Hematopoietic multipotent progenitor cell treated with erythropoietin and hydrocortisone succinate and interleukin-3 and kit ligand, for 6 days (in vitro differentiated cells): ENCODE measurements at regions not wholly inside any gene's neighbourhood (a gene's known extent, or its start where the extent isn't known, plus 50 kb on each side); places are given as distances from the start of the nearest gene placed in this dataset.
A peak's percentile ranks its signal among the peaks of the same experiment; 100 is the strongest.
"Not testable (repeated sequence)": the region's sequence is repeated elsewhere in the genome, so short reads cannot be mapped to it uniquely, and the experiment has no call there.

Experiments used
- DNase-seq: peaks from one replicate; pipeline ENCODE4 v3.0.0-alpha.2; 2015

DNA sequence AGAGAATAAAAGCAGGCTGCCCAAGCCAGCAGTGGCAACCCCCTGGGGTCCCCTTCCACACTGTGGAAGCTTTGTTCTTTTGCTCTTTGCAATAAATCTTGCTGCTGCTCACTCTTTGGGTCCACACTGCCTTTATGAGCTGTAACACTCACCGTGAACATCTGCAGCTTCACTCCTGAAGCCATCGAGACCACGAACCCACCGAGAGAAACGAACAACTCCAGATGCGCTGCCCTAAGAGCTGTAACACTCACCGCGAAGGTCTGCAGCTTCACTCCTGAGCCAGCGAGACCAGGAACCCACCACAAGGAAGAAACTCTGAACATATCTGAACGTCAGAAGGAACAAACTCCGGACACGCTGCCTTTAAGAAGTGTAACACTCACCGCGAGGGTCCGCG is 1252.9 kb downstream of the STIM2 start:
- not testable (repeated sequence) for DNase-seq

DNA sequence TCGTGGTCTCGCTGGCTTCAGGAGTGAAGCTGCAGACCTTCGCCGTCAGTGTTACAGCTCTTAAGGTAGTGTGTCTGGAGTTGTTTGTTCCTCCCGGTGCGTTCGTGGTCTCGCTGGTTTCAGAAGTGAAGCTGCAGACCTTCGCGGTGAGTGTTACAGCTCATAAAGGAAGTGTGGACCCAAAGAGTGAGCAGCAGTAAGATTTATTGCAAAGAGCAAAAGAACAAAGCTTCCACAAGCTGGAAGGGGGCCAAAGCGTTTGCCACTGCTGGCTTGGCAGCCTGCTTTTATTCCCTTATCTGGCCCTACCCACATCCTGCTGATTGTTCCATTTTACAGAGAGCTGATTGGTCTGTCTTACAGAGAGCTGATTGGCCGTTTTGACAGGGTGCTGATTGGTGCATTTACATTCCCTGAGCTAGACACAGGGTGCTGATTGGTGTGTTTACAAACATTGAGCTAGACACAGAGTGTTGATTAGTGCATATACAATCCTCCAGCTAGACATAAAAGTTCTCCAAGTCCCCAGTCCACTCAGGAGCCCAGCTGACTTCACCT is 1256.0 kb downstream of the STIM2 start:
- peak; percentile 1 for DNase-seq

DNA sequence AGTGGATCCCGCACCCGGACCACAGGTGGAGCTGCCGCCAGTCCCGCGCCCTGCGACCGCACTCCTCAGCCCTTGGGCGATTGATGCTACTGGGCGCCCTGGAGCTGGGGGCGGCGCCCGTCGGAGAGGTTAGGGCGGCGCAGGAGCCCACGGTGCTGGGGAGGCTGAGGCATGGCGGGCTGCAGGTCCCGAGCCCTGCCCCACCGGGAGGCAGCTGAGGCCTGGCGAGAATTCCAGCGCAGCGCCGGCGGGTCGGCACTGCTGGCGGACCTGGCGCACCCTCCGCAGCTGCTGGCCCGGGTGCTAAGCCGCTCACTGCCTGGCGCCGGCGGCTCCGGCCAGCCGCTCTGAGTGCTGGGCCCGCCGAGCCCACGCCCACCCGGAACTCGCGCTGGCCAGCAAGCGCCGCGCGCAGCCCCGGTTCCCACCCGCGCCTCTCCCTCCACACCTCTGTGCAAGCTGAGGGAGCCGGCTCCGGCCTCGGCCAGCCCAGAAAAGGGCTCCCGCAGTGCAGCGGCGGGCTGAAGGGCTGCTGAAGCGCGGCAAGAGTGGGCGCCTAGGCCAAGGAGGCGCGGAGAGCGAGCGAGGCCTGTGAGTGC is 1256.5 kb downstream of the STIM2 start:
- DNase-seq: no peak

DNA sequence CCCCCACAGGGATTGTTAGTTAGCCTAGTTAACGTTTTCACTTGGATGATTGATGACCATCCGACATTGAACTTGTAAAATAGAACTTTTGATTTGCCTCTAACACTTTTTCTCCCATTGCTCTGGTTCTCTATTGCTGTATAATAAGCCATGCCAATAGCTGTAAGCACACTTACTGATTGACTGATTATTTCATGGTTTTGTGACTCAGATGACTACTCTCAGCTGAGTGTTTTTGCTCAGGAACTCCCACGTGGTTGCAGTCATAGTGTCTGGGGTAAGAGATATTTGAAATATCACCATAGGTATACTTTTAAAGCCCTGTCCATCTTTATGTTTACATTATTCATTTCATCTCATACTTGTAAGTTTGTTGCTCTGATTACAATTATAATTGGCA is 1285.5 kb downstream of the STIM2 start:
- DNase-seq: no peak

DNA sequence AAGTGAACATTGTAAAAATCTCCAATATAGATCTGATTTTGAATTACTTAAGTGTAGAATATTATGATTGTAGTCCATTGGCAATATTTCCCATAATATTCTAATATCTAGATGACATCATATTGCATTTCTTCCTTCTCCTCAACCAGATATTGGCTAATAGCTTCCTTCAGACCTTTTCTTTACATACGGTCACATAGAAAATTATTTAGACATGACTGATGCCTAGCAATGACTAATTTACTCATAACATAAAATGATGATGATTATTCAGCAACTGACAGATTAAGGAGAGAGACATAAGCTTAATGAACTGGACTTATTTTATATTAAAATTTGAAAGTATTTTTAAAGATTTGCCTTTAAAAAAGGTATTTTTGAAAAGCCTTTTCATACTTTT is 1287.6 kb downstream of the STIM2 start:
- DNase-seq: no peak

DNA sequence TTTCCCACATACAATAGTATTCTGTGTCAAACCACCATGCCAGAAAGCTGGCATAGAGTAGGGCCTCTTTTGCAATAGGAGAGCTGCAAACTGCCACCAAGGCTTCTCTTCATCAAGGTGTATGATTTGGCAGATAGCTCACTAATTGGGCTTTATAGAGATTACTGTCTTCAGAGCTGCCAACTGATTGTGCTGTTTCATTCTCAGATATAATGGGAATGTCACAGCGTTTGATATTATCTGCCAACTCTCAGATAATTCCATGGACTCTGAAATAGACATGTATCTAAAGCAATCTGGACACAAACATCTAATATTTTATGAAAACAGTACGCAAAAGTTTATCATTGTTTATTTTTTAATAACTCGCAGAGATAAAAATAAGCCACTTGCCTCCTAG is 1289.1 kb downstream of the STIM2 start:
- no peak for DNase-seq

DNA sequence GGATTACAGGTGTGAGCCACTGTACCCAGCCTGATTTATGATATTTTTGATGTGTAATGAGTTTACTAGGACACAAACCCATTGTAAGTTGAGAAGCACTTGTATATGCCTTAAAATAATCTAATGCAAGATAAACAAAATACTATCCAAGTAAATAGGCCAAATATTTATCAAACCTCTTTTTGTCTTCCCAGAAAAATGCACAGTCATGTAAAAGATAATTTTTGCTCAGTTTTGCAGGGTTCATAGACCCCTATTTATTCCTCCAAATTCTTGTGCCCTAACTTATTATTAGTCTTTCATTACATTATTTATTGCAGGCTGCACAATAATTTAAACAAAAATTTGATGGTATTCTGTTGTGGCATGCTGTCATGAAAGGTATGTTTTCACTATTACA is 1290.7 kb downstream of the STIM2 start:
- DNase-seq: no peak

DNA sequence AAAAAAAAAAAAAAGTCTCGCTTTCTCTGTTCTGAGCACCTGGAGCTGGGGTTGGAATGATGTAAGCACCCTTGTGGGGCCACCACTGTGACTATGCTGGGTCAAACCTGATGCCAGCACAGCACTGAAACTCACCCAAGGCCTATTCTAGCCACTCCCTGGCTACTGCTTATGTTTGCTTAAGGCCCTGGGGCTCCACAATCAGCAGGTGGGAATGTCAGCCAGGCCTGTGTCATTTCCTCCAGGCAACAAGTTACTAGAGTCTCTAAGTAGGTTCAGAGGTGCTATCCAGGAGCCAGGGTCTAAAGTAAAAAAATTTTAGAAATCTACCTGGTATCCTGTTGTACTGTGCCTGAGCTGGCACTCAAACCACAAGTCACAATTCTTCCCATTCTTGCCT is 1306.8 kb downstream of the STIM2 start:
- no peak for DNase-seq

DNA sequence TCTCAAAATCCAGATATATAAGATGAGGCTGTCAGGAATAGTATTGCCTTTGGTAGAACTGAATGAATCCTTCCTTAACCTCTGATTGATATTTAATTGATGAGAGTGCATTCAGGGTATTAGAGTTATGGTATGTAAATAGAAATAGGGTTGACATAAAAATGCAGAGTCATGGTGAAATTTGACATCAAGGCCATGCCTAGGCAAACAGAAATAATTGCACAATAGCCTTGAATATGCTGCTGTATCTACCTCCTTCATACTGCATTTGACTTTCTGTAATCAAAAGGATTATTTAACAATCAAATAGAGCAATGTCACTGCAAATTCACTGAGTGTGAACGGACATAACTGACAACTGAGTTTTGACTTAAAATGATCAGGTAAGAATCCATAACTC is 1316.3 kb downstream of the STIM2 start:
- no peak for DNase-seq

DNA sequence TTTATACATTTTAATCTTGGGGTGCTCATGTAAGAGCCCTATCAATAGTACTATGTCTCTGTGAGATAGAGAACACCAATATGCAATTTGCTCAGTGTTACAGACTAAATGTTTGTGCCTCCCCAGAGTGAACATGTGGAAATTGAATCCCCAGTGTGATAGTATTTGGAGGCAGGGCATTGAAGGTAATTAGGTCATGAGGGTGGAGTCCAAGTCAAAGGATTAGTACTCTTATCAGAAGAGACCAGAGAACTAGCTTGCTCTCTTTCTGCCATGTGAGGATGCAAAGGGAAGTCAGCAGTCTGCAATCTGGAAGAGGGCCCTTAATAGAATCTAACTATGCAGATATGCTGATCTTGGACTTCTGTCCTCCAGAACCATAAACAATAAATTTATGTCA is 1317.0 kb downstream of the STIM2 start:
- DNase-seq: peak; percentile 8

DNA sequence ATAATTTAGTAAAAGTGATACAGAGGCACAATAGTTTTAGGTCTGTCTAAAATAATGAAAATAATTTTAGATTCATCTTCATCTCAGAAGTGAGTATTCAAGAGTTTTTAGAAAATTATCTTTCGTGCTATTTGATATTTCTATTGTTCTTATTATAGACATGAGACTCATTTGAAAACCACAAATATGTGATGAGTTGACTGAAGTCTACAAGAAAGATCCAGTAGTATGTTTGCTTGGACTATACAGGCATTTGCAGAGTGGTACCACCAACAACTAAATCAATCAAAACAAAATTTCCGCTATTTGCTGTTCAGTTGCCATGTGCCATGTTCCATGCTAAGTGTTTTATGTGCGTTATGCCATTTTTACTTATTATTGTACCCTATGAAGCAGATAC is 1318.5 kb downstream of the STIM2 start:
- DNase-seq: no peak

DNA sequence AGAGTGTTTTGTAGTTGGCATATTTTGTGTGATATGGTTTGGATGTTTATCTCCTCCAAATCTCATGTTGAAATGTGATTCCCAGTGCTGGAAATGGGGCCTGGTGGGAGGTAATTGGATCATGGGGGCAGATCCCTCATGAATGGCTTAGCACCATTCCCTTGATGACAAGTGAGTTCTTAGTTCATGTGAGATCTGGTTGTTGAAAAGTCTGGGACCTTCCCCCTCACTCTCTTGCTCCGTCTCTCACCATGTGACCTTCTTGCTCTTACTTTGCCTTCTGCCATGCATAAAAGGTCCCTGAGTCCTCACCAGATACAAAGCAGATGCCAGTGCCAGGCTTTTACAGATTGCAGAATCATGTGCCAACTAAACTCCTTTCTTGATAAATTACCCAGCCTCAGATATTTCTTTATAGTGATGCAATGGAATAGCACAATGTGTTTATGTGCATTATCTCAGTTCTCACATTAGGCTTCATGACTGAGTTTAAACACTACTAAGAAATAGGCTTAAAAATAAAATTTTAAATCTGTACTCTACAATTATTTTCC is 1348.8 kb downstream of the STIM2 start:
- DNase-seq: no peak

DNA sequence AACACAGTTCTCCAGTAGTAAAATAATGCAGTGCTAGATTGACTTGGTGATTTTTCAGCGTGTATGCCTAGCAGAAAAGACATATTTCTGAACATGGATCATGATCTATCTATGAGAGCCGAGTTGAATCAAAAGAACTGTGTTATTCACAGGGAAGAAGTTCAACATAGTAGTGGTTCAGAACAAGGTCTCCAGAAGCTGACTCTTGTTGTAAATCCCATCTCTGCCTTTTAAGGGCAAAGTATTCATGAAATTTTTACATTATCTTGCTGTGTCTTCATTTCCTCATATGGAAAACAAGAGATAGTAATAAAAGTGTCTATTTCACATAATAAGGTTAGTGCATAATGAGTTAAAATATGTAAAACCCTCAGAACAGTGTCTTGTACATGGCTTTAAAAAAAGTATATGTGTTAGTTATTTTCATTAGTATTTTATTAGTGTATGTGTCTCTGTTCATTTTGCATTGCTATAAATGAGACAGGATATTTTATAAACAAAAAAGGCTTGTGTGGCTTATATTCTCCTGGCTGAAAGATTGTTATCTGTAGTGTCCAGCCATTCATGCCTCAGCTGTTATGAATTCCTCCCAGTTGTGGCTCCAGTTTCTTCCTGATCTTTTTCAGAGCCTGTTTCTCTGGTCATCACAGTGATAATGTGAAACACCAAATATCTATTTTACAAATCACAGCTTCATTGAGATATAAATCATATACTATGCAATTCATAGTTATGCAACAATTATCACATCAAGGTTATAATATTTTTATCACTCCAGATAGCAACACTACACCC is 1351.2 kb downstream of the STIM2 start:
- DNase-seq: no peak

DNA sequence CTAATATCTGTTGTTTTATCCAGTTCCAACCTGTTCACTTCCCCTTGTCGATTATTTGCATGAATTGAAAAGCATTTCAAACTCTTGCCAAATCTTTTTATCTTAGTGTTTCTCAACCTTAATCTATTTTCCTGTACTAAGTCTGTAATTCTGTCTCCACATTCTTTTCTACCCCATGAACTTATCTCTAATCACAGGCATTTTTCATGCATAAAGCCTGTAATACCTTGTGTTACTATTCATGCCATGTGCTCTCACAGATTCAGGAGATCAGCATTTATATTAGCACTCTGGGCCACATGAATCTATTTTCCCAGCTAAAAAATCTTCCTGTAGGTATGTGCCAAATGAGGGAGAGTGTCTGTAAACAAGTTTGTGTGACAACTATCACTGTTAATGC is 1360.9 kb downstream of the STIM2 start:
- DNase-seq: no peak

DNA sequence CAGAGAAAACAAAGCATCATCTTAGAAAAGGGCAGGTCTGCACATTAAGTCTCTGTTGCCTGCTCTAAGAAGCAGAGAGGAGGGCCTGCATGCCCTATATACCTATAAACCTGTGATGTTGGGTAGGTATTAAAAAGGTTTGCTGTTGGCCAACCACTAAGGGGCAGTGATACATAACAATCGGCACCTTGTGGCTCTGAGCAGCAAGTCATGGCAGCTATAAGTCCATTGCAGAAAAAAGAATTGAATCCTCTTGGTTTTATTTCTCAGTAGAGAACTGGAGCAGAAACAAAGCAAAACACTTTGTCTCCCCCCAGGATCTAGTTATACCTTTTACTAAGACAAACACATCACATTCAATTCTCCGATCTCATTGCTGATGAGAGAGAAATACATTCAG is 1364.4 kb downstream of the STIM2 start:
- no peak for DNase-seq

DNA sequence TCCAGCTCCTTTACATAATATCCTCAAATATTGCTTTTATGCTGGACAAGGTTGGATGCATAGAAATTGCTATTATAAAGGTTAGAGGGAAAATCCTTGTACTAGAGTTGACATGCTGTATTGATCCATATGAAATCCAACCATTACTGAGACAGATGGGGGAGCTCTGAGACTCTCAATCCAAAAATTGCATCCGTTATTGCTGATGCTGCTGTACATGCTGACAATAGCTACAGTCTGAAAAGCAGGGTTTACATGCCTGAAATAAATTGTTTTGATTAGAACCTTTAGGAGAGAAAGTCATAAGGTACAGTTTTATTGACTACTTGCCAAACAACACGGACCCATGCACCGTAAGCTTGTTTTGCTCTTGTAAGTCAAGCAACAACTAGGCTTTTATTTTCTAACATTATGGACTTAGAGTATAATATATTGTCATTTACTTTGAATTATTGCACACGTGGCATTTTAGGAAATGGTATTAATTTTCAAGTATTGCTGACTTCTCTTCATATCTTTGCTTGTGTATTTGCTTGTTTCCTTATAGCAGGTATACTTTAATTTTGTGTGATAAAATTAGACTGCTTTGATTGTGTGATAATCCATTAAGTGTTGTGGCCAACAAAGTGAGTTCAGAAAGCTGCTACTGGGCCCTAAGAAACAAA is 1365.2 kb downstream of the STIM2 start:
- DNase-seq: no peak

DNA sequence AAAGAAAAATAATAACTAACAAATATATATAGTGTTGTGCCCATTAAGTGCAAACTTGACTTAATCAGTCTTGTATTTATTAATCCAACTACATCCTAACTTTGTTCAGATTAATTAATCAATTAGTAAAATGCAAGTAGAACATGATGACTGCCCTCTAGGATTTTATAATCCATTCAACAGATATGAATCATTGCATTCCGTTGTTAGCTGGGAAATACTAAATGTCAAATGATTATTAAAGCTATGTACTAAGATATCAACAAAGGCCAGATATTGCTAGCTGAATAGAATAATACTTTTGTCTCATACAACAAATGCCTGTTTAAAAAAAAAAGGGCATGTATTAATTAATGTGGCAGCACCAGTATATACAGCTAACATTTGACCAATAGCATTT is 1366.3 kb downstream of the STIM2 start:
- no peak for DNase-seq

DNA sequence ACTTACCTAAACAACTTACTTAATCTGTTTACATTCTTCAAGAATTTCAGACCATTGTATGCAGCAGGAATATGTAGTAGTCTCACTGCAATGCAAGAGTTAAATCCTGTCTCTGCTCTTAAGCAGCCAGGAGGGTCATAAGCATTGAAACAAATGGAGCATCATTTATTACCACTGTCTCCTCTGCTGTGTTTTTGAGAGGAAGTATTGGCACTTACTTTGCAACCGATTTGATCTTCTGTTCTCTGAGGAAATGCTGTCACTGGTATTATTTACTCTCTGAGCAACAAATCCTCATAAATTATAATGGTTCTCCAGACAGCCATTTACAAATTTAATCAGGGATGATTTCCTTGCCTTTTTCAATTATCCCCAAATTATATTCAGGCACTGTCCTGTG is 1367.1 kb downstream of the STIM2 start:
- no peak for DNase-seq

DNA sequence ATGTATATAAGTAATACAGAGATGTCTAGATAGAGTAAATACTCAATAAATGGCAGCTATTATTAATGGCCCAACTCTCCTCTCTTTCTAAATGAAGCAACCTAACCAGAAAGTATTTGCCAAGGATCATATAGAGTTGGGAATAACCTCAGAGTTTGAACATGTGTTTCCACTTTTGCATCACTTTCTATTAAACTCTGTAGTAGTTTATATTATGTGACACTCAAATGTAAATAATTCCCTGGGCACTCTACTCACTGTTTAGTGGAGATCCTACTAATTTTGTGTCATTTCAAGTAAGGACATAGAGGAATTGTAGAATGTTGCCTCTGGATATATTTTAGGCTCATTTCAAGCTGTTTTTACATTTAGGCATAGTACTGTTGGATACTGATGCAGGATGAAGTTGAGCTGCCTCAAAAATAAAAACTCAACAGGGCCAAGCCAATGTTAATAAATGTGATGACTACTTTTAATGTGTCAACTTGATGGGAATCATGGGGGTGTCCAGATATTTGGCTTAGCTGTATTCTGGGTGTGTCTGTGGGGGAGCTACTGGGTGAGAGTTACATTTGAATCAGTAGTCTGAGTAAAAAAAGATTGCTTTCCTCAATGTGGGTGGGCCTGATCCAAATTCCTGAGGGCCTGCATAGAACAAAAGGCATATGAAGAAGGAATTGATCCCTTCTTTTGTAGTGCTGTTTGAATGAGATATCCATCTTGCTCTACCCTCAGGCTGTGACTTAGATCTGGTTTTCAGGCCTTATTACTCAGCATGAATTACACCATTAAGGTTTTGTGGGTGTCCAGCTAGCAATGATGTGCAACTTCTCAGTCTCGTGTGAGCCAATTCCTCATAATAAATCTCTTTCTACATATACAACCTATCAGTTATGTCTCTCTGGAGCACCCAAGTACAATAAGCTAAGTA is 1368.2 kb downstream of the STIM2 start:
- DNase-seq: no peak

DNA sequence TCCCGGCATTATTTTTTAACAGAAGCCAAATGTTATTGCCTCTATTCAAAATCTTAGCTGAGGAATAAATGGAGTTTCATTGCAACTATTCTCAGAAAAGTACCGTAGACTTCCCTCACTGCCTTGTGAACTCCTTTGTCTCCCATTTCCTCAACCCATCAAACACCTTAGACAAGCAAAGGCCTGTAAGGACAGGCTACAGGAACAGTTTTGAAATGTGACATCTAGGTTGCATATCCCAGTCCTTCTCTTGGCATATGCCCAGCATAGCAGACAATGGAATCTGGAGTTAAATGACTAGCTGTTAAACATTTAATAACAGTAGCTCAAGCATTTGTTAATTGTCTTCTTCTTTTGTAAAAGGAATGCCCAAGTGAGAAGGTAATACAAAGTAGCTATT is 1371.7 kb downstream of the STIM2 start:
- no peak for DNase-seq

DNA sequence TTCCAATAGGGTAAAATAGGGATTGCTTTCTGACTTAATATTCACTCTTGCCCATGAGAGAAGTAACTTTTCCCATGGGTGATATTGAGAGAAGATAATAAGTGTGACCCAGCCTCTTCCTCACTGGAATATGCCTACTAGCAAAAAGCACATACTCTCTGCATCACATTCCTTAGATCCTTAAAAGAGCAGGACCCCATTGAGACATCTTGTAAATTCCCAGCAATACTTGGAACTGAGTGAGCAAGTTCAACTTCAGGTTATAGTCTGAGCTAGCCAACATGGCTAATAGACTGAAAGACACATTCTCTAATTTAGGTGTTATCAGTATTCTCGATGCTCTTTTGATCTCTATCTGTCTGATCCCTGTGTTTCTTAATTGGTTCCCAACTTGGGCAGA is 1372.3 kb downstream of the STIM2 start:
- no peak for DNase-seq

DNA sequence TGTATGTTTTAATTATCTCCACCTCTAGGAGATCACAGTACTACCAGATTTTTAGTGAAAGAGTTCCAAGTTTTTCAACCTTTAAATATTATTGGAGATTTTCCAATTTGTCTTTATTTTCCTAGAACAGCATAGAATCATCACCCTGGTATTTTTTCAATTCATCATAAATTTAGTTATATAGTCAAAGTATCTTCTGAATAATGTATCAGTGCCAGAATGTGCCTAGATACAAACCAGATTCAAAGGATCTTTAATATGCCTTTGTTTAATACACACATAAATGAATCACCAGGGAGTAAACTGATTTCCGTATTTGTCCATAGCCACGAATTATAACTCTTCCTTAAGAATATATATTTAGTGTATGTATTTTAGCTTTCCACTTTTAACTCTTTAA is 1373.1 kb downstream of the STIM2 start:
- DNase-seq: no peak

DNA sequence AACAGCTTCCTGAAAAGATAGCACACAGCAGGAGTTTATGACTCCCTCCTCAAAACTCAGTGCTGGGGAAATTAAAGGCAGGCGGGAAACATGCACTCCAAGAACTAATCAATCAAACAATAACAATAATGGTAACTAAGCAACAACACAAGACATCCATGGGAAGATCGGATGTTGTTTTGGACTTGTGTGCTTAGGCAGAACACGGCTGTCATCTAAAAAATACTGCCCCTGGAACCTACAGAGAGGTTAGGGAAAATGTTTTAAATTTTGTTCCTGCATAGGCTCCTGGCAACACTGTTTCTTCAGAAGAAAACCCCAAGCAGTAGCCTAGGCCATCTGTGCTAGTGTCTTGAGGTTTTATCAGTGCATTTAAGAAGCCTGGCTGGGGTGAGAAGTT is 1378.2 kb downstream of the STIM2 start:
- DNase-seq: no peak
